Fibroblast of skin of left quadriceps (primary cell): ENCODE measurements at regions not wholly inside any gene's neighbourhood (a gene's known extent, or its start where the extent isn't known, plus 50 kb on each side); places are given as distances from the start of the nearest gene placed in this dataset.
"Not testable (repeated sequence)": the region's sequence is repeated elsewhere in the genome, so short reads cannot be mapped to it uniquely, and the experiment has no call there.

ENCODE experiments used
- DNase-seq, 2 experiments: peaks; one replicate each; pipeline ENCODE4 v3.0.0-alpha.2; 2013; ENCODE audit warnings: low read depth in 2 of 2

DNA sequence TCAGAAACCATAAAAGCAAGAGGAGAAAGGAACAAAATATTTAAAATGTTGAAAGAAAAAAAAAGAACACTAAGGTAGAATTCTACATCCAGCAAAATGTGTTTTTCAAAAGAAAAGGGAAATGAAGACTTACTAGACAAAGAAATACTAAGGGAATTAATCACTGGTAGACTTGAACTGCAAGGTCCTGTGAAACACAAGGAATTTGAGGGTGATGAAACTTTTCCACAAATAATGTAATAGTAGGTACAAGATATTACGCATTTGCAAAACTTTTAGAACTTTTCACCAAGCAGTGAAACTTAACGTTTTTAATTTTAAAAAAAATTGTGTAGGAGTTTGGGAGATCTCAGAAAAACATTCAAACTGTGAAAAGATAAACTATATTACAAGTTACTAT, 180.3 kb upstream of the MAGEB16 start:
- no peak for DNase-seq

- no peak for DNase-seq
These were observed 176.1 kb upstream of the MAGEB16 start for GRCh38 chrX:35622040-35622439.

DNA sequence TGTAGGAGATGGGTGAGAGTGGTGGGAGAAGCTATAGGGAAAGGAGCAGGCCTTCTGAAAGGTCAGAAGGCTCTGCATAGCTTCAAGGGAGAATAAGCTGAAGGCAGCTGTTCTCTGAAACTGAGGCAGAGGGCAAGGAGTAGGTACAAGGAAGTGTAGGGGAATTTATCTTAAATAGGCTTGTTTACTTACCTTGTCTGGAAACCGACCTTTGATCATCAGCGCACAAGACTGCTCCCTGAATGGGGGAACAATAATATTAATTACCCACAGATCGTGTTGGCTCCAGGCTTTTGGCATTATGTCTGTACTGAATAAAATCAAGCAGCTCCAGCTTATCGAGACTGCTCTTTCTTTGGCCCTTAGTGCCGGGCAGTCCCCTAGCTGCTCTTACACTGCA, 175.5 kb upstream of the MAGEB16 start:
- DNase-seq = no peak

DNA sequence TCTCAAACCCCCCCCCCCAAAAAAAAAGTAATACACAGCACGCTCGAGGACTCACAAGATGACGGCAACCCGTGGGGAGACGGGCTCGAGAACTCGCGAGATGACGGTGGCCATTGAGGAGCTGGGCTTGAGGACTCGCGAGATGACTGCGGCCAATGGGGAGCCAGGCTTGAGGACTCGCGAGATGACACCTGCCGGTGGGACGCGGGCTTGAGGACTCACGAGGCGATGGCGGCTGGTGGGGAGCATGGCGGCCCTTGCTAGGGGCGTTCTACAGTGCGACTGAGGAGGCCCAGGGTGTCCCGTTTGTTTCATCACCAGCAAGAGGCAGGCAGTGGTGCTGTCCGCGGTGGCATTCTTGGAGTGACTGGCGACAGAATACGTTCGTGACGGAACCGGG, 172.4 kb upstream of the MAGEB16 start:
- no peak for DNase-seq

DNA sequence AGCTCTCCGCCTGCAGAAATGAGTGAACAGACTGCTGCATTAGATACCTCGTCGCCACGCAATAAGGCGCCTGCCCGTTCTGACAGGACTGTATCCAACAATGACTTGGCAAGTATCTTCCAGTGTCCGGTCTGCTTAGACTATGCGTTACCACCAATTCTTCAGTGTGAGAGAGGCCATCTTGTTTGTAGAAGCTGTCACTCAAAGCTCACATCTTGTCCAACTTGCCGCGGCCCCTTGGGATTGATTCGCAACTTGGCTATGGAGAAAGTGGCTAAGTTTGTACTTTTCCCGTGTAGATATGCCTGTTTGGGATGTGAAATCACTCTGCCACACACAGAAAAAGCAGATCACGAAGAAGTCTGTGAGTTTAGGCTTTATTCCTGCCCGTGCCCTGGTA, 172.0 kb upstream of the MAGEB16 start:
- no peak for DNase-seq

DNA sequence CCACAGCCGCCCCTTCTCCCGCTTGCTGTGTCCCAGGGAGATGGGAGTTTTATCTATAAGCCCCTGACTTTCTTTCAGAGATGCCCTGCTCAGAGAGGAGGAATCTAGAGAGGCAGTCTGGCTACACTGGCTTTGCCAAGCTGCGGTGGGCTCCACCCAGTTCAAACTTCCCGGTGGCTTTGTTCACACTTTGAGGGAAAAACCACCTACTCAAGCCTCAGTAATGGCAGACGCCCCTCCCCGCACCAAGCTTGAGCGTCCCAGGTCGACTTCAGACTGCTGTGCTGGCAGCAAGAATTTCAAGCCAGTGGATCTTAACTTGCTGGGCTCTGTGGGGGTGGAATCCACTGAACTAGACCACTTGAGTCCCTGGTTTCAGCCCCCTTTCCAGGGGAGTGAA, 162.2 kb upstream of the MAGEB16 start:
- not testable (repeated sequence) for DNase-seq

DNA sequence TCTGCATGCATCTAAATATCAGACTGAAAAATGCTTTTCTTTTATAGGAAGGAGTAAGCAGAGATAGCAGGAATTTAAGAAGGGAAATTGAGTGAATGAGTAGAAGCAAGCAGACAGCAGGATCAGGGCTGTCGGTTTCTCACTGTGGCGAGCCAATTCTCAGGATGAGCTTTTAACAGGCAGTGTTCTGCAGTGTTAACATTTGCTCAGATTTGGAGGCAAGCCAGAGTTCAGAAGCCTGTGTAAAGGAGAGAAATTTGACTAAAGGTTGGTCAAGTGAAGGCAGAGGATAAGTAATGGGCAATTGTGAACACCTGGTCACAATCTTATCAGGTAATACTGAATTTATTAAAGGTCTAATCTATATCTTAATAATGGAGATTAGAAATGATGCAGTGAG, 133.3 kb upstream of the MAGEB16 start:
- DNase-seq = no peak

DNA sequence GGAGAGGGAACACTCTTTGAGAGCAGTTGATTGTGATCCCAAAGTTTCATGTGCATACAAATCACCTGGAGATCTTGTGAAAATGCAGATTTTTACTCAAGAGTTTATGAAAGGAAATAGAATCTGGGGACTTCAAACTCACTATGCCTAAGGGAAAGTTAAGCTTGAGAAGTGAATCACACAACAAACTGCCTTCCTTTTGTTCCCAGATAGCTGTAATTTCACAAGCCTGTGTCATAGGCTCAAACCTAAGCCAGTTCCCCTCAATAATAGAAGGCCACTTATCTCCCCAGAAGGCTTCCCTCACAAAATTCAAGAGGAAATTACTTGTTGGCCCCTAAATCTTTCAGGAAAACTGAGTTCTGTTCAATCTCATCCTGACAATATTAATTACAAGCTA, 132.8 kb upstream of the MAGEB16 start:
- no peak for DNase-seq

GRCh38 chrX:35670889-35671288, 127.3 kb upstream of the MAGEB16 start:
- no peak for DNase-seq

DNA sequence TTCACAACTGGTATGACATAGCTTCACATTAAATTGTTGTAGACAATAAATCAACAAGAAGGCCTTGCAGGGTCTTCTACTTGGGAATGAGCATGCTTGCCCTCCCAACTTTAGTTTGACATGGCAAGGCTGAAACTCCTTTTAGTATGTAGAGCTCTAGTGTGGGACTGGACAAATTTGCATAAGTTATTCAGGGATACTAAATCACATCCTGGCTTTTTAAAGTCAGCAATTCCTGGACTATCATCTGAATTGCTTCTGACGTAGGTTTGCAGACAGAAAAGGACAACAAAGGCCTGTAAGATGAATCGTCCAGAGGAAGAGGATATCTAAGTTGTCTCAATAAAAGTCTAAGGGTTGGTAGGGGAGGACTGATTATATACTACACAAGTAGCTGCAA, 123.0 kb upstream of the MAGEB16 start:
- no peak for DNase-seq

GRCh38 chrX:35680940-35681346, 117.2 kb upstream of the MAGEB16 start:
- DNase-seq = no peak

- no peak for DNase-seq
These were observed 115.7 kb upstream of the MAGEB16 start for GRCh38 chrX:35682476-35682875.

GRCh38 chrX:35696760-35697234, 101.3 kb upstream of the MAGEB16 start:
- no peak for DNase-seq

GRCh38 chrX:35699642-35700041, 98.5 kb upstream of the MAGEB16 start:
- no peak for DNase-seq

- DNase-seq = no peak
These were observed 98.0 kb upstream of the MAGEB16 start for GRCh38 chrX:35700121-35700520.

DNA sequence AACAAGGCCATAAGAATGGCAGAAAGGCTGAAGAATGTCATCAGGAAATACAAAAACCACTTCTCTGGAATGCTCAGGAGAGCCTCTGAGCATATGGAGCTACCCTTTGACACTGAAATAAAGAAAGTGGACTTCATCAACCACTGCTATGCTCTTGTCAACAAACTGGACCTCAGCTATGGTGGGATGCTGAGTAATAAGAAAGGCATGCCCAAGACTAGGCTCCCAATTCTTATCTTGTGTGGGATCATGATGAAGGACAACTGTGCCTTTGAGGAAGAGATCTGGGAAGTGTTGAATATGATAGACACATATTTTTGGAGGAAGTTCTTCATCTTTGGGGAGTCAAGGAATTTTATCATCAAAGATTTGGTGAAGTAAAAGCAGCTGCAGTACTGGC, 86.9 kb upstream of the MAGEB16 start:
- DNase-seq = no peak

DNA sequence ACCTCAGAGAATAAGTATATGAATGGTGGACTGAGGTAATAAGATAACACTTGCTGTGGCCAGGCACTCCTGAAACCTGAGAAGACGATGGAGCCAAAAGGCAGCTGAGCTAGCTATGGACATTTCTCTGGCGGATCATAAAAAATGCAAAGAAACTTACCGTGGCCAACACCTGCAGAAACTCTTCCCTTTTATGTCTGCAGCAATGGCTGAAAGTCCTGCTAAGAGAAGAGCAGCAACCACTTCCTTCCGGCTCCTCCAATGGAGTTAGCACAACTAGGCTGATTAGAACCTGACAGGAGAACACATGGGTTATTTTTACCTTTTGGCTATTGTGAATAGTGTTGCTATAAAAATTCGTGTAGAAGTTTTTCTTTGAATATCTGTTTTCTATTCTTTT, 76.0 kb upstream of the MAGEB16 start:
- DNase-seq = no peak

- DNase-seq = no peak
These were observed 72.0 kb upstream of the MAGEB16 start for GRCh38 chrX:35726176-35726575.

- DNase-seq = no peak
These were observed 69.7 kb upstream of the MAGEB16 start for GRCh38 chrX:35728481-35728880.

GRCh38 chrX:35733879-35734278, 64.3 kb upstream of the MAGEB16 start:
- DNase-seq = no peak

GRCh38 chrX:35741142-35741541, 57.0 kb upstream of the MAGEB16 start:
- DNase-seq = no peak

- no peak for DNase-seq
These were observed 54.8 kb upstream of the MAGEB16 start for GRCh38 chrX:35743331-35743730.
